Left lung (tissue), 4 donors: ENCODE measurements at regions not wholly inside any gene's neighbourhood (a gene's known extent, or its start where the extent isn't known, plus 50 kb on each side); places are given as distances from the start of the nearest gene placed in this dataset.

Experiments
- ATAC-seq: fragments of 200-7000 bp; cut with Tn5 transposase; one replicate; pipeline ENCODE4 v1.9.1; 2020; ENCODE audit warnings: moderate library complexity
- DNase-seq, 4 donors: peaks; one replicate each; pipeline ENCODE4 v3.0.0-alpha.2; 2013 to 2020
- H3K27ac ChIP-seq, 2 donors: fragments of 200-600 bp; sonication (generic) in 1 of 2; one replicate each; pipeline versions ENCODE4 v1.5.0 to v1.8.0; 2020 to 2021
- H3K27me3 ChIP-seq, 2 donors: fragments of 200-600 bp; sonication (generic) in 1 of 2; one replicate each; pipeline versions ENCODE4 v1.5.0 to v1.8.0; 2020 to 2021
- H3K36me3 ChIP-seq, 2 donors: fragments of 200-600 bp; sonication (generic) in 1 of 2; one replicate each; pipeline versions ENCODE4 v1.5.0 to v1.8.0; 2020 to 2021
- H3K4me1 ChIP-seq, 2 donors: fragments of 200-600 bp; one replicate each; pipeline ENCODE4 v1.8.0; 2021
- H3K4me3 ChIP-seq, 2 donors: fragments of 200-600 bp; sonication (generic) in 1 of 2; one replicate each; pipeline versions ENCODE4 v1.5.0 to v1.8.0; 2020 to 2021; ENCODE audit warnings: mild to moderate bottlenecking in 1 of 2
- H3K9me3 ChIP-seq, 2 donors: fragments of 200-600 bp; sonication (generic) in 1 of 2; one replicate each; pipeline versions ENCODE4 v1.5.0 to v1.8.0; 2020 to 2021
- intact Hi-C, 2 donors: fragments of 100-400 bp; cut with DNase I; formaldehyde crosslinking; loops; one replicate each; pipeline versions ENCODE4 v1.11.2 to v1.14.2; 2022
- TF ChIP-seq, protein P1 (sequence below), 2 donors: fragments of 200-600 bp; sonication (generic) in 1 of 2; IDR thresholded peaks; one replicate each; pipeline versions ENCODE4 v1.5.0 to v1.8.0; 2021; ENCODE audit warnings: antibody characterized with exemption in 2 of 2
- donor health status: DM: no; HTN: yes; CAD: no.
- donor health status: DM: no; HTN: no; CAD: no.

DNA sequence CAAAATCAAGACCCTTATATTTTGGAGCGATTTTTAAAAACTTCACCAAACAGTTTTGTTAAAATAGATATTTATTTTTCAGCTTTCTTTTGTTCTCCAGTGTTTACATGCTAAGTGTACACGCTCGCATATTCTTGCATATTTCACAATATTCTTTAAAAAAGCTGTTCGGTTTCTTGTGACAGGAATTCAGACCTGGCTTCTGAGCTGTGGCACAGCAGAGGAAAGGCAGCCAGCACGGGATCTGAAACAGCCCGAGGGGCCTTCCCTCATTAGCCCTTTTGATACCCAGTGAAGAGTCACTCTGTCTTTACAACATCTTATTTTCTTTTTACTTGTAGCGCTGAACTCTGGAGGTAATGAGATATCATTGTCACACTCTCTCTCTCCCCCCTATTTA, 234.0 kb downstream of the B3GLCT start:
- Histone ChIP-seq H3K9me3 (no peaks in the 10 kb centered on the region), H3K36me3 (no peaks in the 10 kb centered on the region), H3K4me1 (no peaks in the 10 kb centered on the region), H3K4me3 (no peak overlapping the region), H3K27me3 (peaks cover 0 to 4% of the 10 kb centered on the region in 2 donors), H3K27ac (no peak overlapping the region)
- ATAC-seq = no peak
- intact Hi-C loops = loop anchor here in 1 of 2 donors (5.0 kb wide), 1 partner anchor 314 kb away; no protein-coding TSS in a partner anchor
- TF ChIP-seq, protein P1, sequence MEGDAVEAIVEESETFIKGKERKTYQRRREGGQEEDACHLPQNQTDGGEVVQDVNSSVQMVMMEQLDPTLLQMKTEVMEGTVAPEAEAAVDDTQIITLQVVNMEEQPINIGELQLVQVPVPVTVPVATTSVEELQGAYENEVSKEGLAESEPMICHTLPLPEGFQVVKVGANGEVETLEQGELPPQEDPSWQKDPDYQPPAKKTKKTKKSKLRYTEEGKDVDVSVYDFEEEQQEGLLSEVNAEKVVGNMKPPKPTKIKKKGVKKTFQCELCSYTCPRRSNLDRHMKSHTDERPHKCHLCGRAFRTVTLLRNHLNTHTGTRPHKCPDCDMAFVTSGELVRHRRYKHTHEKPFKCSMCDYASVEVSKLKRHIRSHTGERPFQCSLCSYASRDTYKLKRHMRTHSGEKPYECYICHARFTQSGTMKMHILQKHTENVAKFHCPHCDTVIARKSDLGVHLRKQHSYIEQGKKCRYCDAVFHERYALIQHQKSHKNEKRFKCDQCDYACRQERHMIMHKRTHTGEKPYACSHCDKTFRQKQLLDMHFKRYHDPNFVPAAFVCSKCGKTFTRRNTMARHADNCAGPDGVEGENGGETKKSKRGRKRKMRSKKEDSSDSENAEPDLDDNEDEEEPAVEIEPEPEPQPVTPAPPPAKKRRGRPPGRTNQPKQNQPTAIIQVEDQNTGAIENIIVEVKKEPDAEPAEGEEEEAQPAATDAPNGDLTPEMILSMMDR (IDR thresholded peaks at IDR 0.05) = no peak
- peak in 1 of 4 donors; percentile 5 for DNase-seq

DNA sequence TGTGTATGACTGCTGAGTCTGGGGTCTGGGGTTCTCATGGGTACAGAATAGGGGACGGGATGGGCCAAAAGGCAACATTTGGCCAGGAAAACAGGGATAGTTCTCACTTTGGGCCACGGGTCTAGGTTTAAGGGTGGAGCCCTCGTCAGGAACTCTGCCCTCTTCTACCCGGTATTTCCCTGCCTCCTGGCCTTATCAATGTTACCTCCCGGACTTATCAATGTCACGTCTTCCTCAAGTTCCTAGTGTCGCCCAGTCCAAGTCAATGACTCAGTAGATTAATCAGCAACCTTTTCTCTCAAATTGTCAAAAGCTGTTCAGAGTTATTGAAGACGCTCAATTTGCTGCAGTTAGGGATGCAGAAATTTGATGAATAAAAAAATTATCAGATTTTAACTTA, 234.8 kb downstream of the B3GLCT start:
- no peak for ATAC-seq

DNA sequence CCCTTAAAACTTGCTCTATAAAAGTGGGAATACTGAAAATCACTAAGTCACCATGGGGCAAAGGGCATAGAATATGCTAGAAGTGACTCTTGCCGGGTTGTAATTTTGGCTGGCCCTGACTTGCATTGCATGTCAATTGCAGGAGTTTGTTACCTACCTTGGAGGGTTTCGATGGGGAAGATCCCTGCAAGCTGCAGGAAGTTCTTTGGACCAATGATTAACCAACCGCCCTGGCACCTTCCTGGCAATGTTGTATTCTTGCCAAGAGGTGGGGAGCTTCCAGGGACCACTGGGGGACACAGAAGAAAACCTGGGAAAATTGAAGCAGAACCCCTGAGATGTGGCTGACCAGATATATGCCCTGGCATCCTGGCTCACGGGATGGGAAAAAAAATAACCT, 235.8 kb downstream of the B3GLCT start:
- H3K4me3 ChIP-seq = no peak overlapping the region
- peaks cover 0 to 4% of the 10 kb centered on the region in 2 donors for H3K27me3 ChIP-seq
- ATAC-seq = no peak
- H3K9me3 ChIP-seq = no peaks in the 10 kb centered on the region
- no peaks in the 10 kb centered on the region for H3K4me1 ChIP-seq
- no peak overlapping the region for H3K27ac ChIP-seq
- TF ChIP-seq, protein P1 (IDR thresholded peaks at IDR 0.05) = no peak
- no peak for DNase-seq
- no peaks in the 10 kb centered on the region for H3K36me3 ChIP-seq
- intact Hi-C loops = no loop called here

More for the DNA sequence above, 234.8 kb downstream of the B3GLCT start:
- TF ChIP-seq, protein P1 (IDR thresholded peaks at IDR 0.05) = no peak
- no peaks in the 10 kb centered on the region for H3K36me3 ChIP-seq
- peaks cover 0 to 4% of the 10 kb centered on the region in 2 donors for H3K27me3 ChIP-seq
- no peak overlapping the region for H3K27ac ChIP-seq
- no peak for DNase-seq
- H3K4me1 ChIP-seq = no peaks in the 10 kb centered on the region
- intact Hi-C loops = loop anchor here in 1 of 2 donors (5.0 kb wide), 1 partner anchor 313 kb away; no protein-coding TSS in a partner anchor
- no peaks in the 10 kb centered on the region for H3K9me3 ChIP-seq
- H3K4me3 ChIP-seq = no peak overlapping the region

DNA sequence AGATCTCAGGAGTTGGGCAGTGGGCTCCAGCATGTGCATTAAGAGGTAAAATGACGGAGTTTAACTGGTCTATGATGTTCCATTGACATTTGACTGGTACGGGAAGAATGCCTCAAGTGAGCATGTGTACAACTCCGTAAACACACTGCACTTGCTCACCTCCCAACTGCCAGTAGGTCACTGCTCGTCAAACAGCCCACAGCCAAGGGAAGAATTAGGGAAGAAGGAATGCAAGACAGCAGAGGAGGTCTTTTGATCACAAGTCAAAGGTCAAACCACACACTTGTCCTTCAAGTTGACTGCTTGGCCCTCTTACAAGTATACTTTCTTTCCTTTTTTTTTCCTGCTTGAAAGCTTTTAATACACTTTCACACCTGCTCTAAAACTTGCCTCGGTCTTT, 236.7 kb downstream of the B3GLCT start:
- TF ChIP-seq, protein P1 (IDR thresholded peaks at IDR 0.05) = no peak
- ATAC-seq (peak; percentile 80), DNase-seq (peak in 1 of 4 donors; percentile 7)
- intact Hi-C loops = no loop called here
- Histone ChIP-seq H3K9me3 (no peaks in the 10 kb centered on the region), H3K4me3 (no peak overlapping the region), H3K27me3 (no peaks in the 10 kb centered on the region), H3K4me1 (no peaks in the 10 kb centered on the region), H3K36me3 (no peaks in the 10 kb centered on the region), H3K27ac (no peak overlapping the region)

DNA sequence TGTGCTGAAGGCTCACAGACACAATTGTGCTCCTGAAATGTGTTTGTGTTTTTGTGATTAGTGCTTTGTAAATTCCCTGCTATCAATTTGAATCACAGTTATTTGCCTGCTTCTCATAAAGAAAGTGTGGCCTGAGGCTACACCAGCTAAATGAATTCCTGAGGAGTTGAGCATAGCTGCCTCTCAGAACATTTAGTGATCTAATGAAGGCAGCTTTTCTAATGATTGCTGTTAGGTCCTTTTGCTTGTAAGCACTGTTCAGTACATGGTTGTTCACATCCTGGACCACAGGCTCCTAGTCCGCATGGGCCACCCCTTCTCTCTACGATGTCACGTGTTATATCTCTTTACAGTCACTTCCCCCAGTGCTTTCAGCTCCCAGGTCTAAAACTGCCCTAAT, 238.2 kb downstream of the B3GLCT start:
- no peak for ATAC-seq
- no peak for DNase-seq
- intact Hi-C loops = no loop called here
- H3K9me3 ChIP-seq = no peaks in the 10 kb centered on the region
- H3K4me3 ChIP-seq = no peak overlapping the region
- no peak overlapping the region for H3K27ac ChIP-seq
- H3K36me3 ChIP-seq = no peaks in the 10 kb centered on the region
- TF ChIP-seq, protein P1 (IDR thresholded peaks at IDR 0.05) = no peak
- H3K27me3 ChIP-seq = no peaks in the 10 kb centered on the region
- H3K4me1 ChIP-seq = no peaks in the 10 kb centered on the region
